Esophagus muscularis mucosa (tissue), 3 donors: ENCODE measurements at regions not wholly inside any gene's neighbourhood (a gene's known extent, or its start where the extent isn't known, plus 50 kb on each side); places are given as distances from the start of the nearest gene placed in this dataset.

Source experiments
- POLR2AphosphoS5 ChIP-seq, 2 donors: sonication (generic); formaldehyde crosslinking; IDR thresholded peaks; one replicate each; pipeline ENCODE4 v1.6.1; 2017; ENCODE audit warnings: antibody characterized with exemption in 2 of 2
- TF ChIP-seq, protein P1 (sequence below), 3 experiments: fragments of 200-600 bp in 2 of 3; fragments of 450-650 bp in 1 of 3; sonication (generic) in 2 of 3; IDR thresholded peaks; one replicate each; pipeline ENCODE4 v1.5.1; 2017 to 2019; ENCODE audit warnings: antibody characterized with exemption in 3 of 3, mild to moderate bottlenecking in 2 of 3, moderate library complexity in 1 of 3

DNA sequence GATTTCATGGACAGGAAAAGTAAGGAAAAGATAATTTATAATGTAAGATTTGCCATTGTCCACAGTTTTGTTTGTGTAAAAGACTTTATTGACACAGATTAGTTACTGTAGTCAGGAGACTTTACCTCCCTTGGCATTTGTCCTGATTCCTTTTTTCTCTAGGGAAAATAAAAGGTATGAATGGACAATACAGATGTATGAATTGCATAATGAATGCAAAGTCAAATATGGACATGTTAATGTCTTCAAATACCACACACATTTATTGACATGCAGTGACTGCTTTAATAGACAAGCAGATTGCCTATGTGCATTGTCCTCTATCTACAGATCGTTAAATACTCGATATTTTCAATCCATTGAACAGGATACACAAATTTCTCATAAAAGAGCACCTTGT lies 999.7 kb upstream of the SEL1L start:
- no peak for TF ChIP-seq POLR2AphosphoS5 (IDR thresholded peaks at IDR 0.05)
- TF ChIP-seq, protein P1, sequence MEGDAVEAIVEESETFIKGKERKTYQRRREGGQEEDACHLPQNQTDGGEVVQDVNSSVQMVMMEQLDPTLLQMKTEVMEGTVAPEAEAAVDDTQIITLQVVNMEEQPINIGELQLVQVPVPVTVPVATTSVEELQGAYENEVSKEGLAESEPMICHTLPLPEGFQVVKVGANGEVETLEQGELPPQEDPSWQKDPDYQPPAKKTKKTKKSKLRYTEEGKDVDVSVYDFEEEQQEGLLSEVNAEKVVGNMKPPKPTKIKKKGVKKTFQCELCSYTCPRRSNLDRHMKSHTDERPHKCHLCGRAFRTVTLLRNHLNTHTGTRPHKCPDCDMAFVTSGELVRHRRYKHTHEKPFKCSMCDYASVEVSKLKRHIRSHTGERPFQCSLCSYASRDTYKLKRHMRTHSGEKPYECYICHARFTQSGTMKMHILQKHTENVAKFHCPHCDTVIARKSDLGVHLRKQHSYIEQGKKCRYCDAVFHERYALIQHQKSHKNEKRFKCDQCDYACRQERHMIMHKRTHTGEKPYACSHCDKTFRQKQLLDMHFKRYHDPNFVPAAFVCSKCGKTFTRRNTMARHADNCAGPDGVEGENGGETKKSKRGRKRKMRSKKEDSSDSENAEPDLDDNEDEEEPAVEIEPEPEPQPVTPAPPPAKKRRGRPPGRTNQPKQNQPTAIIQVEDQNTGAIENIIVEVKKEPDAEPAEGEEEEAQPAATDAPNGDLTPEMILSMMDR (IDR thresholded peaks at IDR 0.05), result no peak
